K562 (cell line): ENCODE measurements at regions not wholly inside any gene's neighbourhood (a gene's known extent, or its start where the extent isn't known, plus 50 kb on each side); places are given as distances from the start of the nearest gene placed in this dataset.

ENCODE experiments used
- ATAC-seq: fragments of 200-7000 bp; cut with Tn5 transposase; 3 replicates; pipeline ENCODE4 v1.9.1; 2020; ENCODE audit warnings: moderate library complexity
- BruUV-seq: library from RNA; stranded (reverse); fragments of 400-500 nt; replicated peaks from 2 replicates; lab custom pipeline; 2021; lab: Mats Ljungman, UMichigan
- CTCF ChIA-PET: fragments of 300-600 bp; formaldehyde crosslinking; extraction: SDS; loops from one replicate; lab custom pipeline; 2021; ENCODE audit warnings: low intra/inter-chr PET ratio; lab: Yijun Ruan, JAX
- POLR2A ChIA-PET: fragments of 300-600, 350-650 bp; sonication (Branson Sonifier 250); formaldehyde crosslinking; extraction: SDS; loops from one replicate; lab custom pipeline; 2021; ENCODE audit warnings: antibody characterized with exemption, inconsistent platforms; lab: Yijun Ruan, JAX
- DNase-seq, 4 experiments: peaks; one replicate each; pipeline versions ENCODE4 v3.0.0 to v3.0.0-alpha.2; 2011 to 2018; ENCODE audit warnings: low spot score in 3 of 4, mixed read lengths in 3 of 4; ENCODE audit errors: extremely low read depth in 1 of 4
- FAIRE-seq: peaks from 2 replicates; lab custom pipeline; 2011; peaks lifted over from hg19 to GRCh38; lab: Jason Lieb, UNC
- H2AFZ ChIP-seq: 2 replicates; pipeline ENCODE4 v1.6.0; 2011; ENCODE audit warnings: low read depth, low read length, control low read depth, inconsistent platforms
- H3K27ac ChIP-seq: fragments of 200-600 bp; 3 replicates; pipeline ENCODE4 v1.8.0; 2011; ENCODE audit warnings: low read depth, mild to moderate bottlenecking, control low read depth, inconsistent platforms, low read length, moderate library complexity, mixed read lengths; ENCODE audit errors: extremely low read depth
- H3K27me3 ChIP-seq, 2 experiments: fragments of 300-600 bp in 1 of 2; 2 replicates in 1 of 2; 3 replicates in 1 of 2; pipeline versions ENCODE4 v1.6.0 to v1.8.0; 2011; ENCODE audit warnings: inconsistent platforms in 2 of 2, low read length in 2 of 2, mild to moderate bottlenecking in 1 of 2, mixed read lengths in 1 of 2, moderate library complexity in 1 of 2; ENCODE audit not compliant: control insufficient read depth in 2 of 2, insufficient read depth in 2 of 2
- H3K36me3 ChIP-seq: fragments of 300-600 bp; 3 replicates; pipeline ENCODE4 v1.8.0; 2011; ENCODE audit warnings: mild to moderate bottlenecking, low read length, inconsistent platforms; ENCODE audit not compliant: control insufficient read depth, insufficient read depth
- H3K4me1 ChIP-seq, 2 experiments: fragments of 200-600 bp in 1 of 2; replicated peaks in 1 of 2; 2 replicates in 1 of 2; 3 replicates in 1 of 2; pipeline versions ENCODE4 v1.5.1 to v1.8.0; 2011; ENCODE audit warnings: inconsistent platforms in 2 of 2, low read length in 2 of 2, mild to moderate bottlenecking in 1 of 2, mixed read lengths in 1 of 2, moderate library complexity in 1 of 2; ENCODE audit not compliant: control insufficient read depth in 2 of 2, insufficient read depth in 2 of 2
- H3K4me2 ChIP-seq: 2 replicates; pipeline ENCODE4 v1.6.1; 2011; ENCODE audit warnings: low read length, control low read depth, inconsistent platforms, mixed read lengths; ENCODE audit not compliant: insufficient read depth
- H3K4me3 ChIP-seq: fragments of 200-600 bp; sonication (generic), shearing (Covaris generic); 2 replicates; pipeline ENCODE4 v1.5.1; 2016; ENCODE audit warnings: control low read depth, inconsistent platforms
- H3K79me2 ChIP-seq: fragments of 200-600 bp; 3 replicates; pipeline ENCODE4 v1.8.0; 2011; ENCODE audit warnings: low read length, inconsistent platforms; ENCODE audit not compliant: control insufficient read depth, insufficient read depth
- H3K9ac ChIP-seq, 2 experiments: 2 replicates each; pipeline versions ENCODE4 v1.6.0 to v1.6.1; 2011; ENCODE audit warnings: low read depth in 2 of 2, low read length in 2 of 2, control low read depth in 1 of 2, inconsistent platforms in 1 of 2, mild to moderate bottlenecking in 1 of 2, mixed read lengths in 1 of 2; ENCODE audit not compliant: insufficient read depth in 1 of 2
- H3K9me1 ChIP-seq: one replicate; pipeline ENCODE4 v1.6.0; 2011; ENCODE audit warnings: inconsistent platforms, mild to moderate bottlenecking, low read length, moderate library complexity; ENCODE audit not compliant: control insufficient read depth, insufficient read depth
- H3K9me3 ChIP-seq: replicated peaks from 2 replicates; pipeline ENCODE4 v1.5.1; 2011; ENCODE audit warnings: low read depth, low read length, inconsistent platforms; ENCODE audit not compliant: control insufficient read depth, insufficient read depth
- H4K20me1 ChIP-seq: replicated peaks from 2 replicates; pipeline ENCODE4 v1.6.1; 2011; ENCODE audit warnings: low read length, inconsistent platforms, mixed read lengths; ENCODE audit not compliant: control insufficient read depth, insufficient read depth
- CREB3 ChIP-seq: fragments of 450-650 bp; conservative IDR thresholded peaks from 2 replicates; pipeline ENCODE4 v1.6.1; 2016; ENCODE audit warnings: missing genetic modification characterization, low read depth, mild to moderate bottlenecking, missing compliant biosample characterization, moderate library complexity
- DIDO1 ChIP-seq: fragments of 450-650 bp; IDR thresholded peaks from 2 replicates; pipeline ENCODE4 v1.6.1; 2016; ENCODE audit warnings: low read depth, missing biosample characterization, missing genetic modification characterization
- ETS1 ChIP-seq: conservative IDR thresholded peaks from 2 replicates; pipeline ENCODE4 v1.6.1; 2011; ENCODE audit warnings: low read depth, mild to moderate bottlenecking, low read length; ENCODE audit not compliant: control insufficient read depth
- JUND ChIP-seq, 2 experiments: IDR thresholded peaks; 2 replicates in 1 of 2; 3 replicates in 1 of 2; pipeline ENCODE4 v1.6.1; 2011; ENCODE audit warnings: borderline replicate concordance in 2 of 2, low read depth in 2 of 2, low read length in 2 of 2, improper control_type of control experiment in 1 of 2, missing biosample characterization in 1 of 2, missing genetic modification characterization in 1 of 2, missing genetic modification reagents in 1 of 2
- NFE2 ChIP-seq: IDR thresholded peaks from 2 replicates; pipeline ENCODE4 v1.6.1; 2014; ENCODE audit warnings: antibody characterized with exemption, low read depth
- OTX1 ChIP-seq: fragments of 450-650 bp; formaldehyde crosslinking; IDR thresholded peaks from 2 replicates; pipeline ENCODE4 v1.4.0; 2022; ENCODE audit warnings: mild to moderate bottlenecking
- PRPF4 ChIP-seq: fragments of 200-400 bp; formaldehyde crosslinking; IDR thresholded peaks from one replicate; pipeline ENCODE4 v1.6.1; 2017; ENCODE audit warnings: low read length, low read depth, mild to moderate bottlenecking; ENCODE audit not compliant: insufficient read depth, poor library complexity, severe bottlenecking
- RERE ChIP-seq: sonication (generic); formaldehyde crosslinking; IDR thresholded peaks from 2 replicates; pipeline ENCODE4 v1.8.0; 2023; ENCODE audit warnings: missing genetic modification reagents, mild to moderate bottlenecking, borderline replicate concordance
- XRCC3 ChIP-seq: fragments of 450-650 bp; IDR thresholded peaks from 2 replicates; pipeline ENCODE4 v1.6.1; 2017; ENCODE audit warnings: mild to moderate bottlenecking, moderate library complexity
- WGBS: fragments of 100-300 bp; shearing (Covaris generic); methylation state at CpG from one replicate; pipeline ENCODE4 v1.1.6; 2016; ENCODE audit warnings: low coverage, mixed read lengths; ENCODE audit not compliant: insufficient coverage; ENCODE audit errors: missing lambda C conversion rate; 5-methylcytosine and 5-hydroxymethylcytosine counted together
- in situ Hi-C: fragments of 300-500 bp; cut with MboI; formaldehyde crosslinking; loops from 4 replicates; pipeline ENCODE4 v1.15.0; 2018; ENCODE audit warnings: inconsistent platforms, mixed read lengths
- intact Hi-C: fragments of 100-400 bp; cut with micrococcal nuclease; formaldehyde crosslinking; loops from 2 replicates; pipeline ENCODE4 v1.14.2; 2022

- CTCF ChIA-PET, result no interaction called here
- no TSS peak for BruUV-seq
Measured at GRCh38 chrX:124240422-124240821, 92.0 kb upstream of the TEX13D start.

GRCh38 chrX:124242131-124242530 is 90.3 kb upstream of the TEX13D start:
- FAIRE-seq (no peak), ATAC-seq (no peak), DNase-seq (no peak)
- intact Hi-C loops, result no loop called here
- Histone ChIP-seq H4K20me1 (no peaks in the 10 kb centered on the region), H3K27ac (no peak overlapping the region), H3K9me3 (no peaks in the 10 kb centered on the region), H3K4me2 (no peak overlapping the region), H3K27me3 (no peaks in the 10 kb centered on the region), H3K79me2 (no peaks in the 10 kb centered on the region), H3K9ac (no peak overlapping the region), H3K36me3 (no peaks in the 10 kb centered on the region), H2AFZ (no peak overlapping the region), H3K9me1 (no peaks in the 10 kb centered on the region), H3K4me1 (no peaks in the 10 kb centered on the region), H3K4me3 (no peak overlapping the region)
- CTCF ChIA-PET, result no interaction called here
- WGBS, result 2% methylated on average over 5 of the region's 5 CpGs
- BruUV-seq, result no TSS peak
- POLR2A ChIA-PET, result interaction anchor here (0.9 kb wide), 1 partner anchor 15 kb away, joined by 6 read pairs; no protein-coding TSS in a partner anchor
- in situ Hi-C loops, result no loop called here
- TF ChIP-seq OTX1 (CRISPR knock-in tag), result no peak
- TF ChIP-seq JUND (IDR thresholded peaks at IDR 0.05; ENCODE audit: borderline replicate concordance, low read depth, low read length), result no peak
- no peak for TF ChIP-seq JUND (tag; IDR thresholded peaks at IDR 0.05; ENCODE audit: borderline replicate concordance, low read depth, low read length)
- TF ChIP-seq ETS1, result no peak
- TF ChIP-seq RERE (CRISPR knock-in tag), result no peak
- TF ChIP-seq CREB3, result no peak

More at GRCh38 chrX:124240422-124240821, 92.0 kb upstream of the TEX13D start:
- no peak overlapping the region for H3K27ac ChIP-seq
- ATAC-seq (no peak), FAIRE-seq (no peak), DNase-seq (no peak)
- in situ Hi-C loops (no loop called here), intact Hi-C loops (no loop called here)
- H3K27me3 ChIP-seq, result no peaks in the 10 kb centered on the region
- no peaks in the 10 kb centered on the region for H3K4me1 ChIP-seq
- no peak overlapping the region for H3K9ac ChIP-seq
- no peaks in the 10 kb centered on the region for H3K9me1 ChIP-seq
- H3K9me3 ChIP-seq, result no peaks in the 10 kb centered on the region
- no peak for TF ChIP-seq NFE2
- no peak for TF ChIP-seq PRPF4
- no peak for TF ChIP-seq XRCC3
- TF ChIP-seq DIDO1, result no peak
- no peak overlapping the region for H3K4me3 ChIP-seq
- no peak overlapping the region for H2AFZ ChIP-seq
- no peaks in the 10 kb centered on the region for H4K20me1 ChIP-seq
- POLR2A ChIA-PET, result no interaction called here
- H3K79me2 ChIP-seq, result no peaks in the 10 kb centered on the region
- H3K4me2 ChIP-seq, result no peak overlapping the region
- no peaks in the 10 kb centered on the region for H3K36me3 ChIP-seq
